Left colon (tissue), 2 donors: ENCODE measurements at regions not wholly inside any gene's neighbourhood (a gene's known extent, or its start where the extent isn't known, plus 50 kb on each side); places are given as distances from the start of the nearest gene placed in this dataset.
A peak's percentile ranks its signal among the peaks of the same experiment; 100 is the strongest.
"Not testable (repeated sequence)": the region's sequence is repeated elsewhere in the genome, so short reads cannot be mapped to it uniquely, and the experiment has no call there.

Source experiments
- ATAC-seq: fragments of 200-7000 bp; cut with Tn5 transposase; one replicate; pipeline ENCODE4 v1.9.1; 2020; ENCODE audit warnings: mild to moderate bottlenecking, moderate library complexity
- DNase-seq, 2 donors: peaks; one replicate each; pipeline ENCODE4 v3.0.0-alpha.2; 2020
- intact Hi-C, 2 donors: fragments of 100-400 bp; cut with DNase I in 1 of 2; cut with micrococcal nuclease in 1 of 2; formaldehyde crosslinking; loops; one replicate each; pipeline versions ENCODE4 v1.11.2 to v1.14.0; 2022; cut with DNase I, micrococcal nuclease
- donor health status: DM: no; HTN: no; CAD: no.
- donor health status: DM: yes; HTN: yes; CAD: no.

- intact Hi-C loops: no loop called here
- DNase-seq (no peak), ATAC-seq (no peak)
These were observed 2030.8 kb downstream of the SUCLG1 start for GRCh38 chr2:82428251-82428650.

- DNase-seq: no peak
- ATAC-seq: no peak
- intact Hi-C loops: no loop called here
These were observed 2047.1 kb downstream of the SUCLG1 start for GRCh38 chr2:82412021-82412420.

GRCh38 chr2:82411071-82411470 lies 2048.0 kb downstream of the SUCLG1 start:
- intact Hi-C loops: no loop called here
- ATAC-seq (no peak), DNase-seq (no peak)

GRCh38 chr2:82395531-82395930 lies 2063.5 kb downstream of the SUCLG1 start:
- DNase-seq (no peak), ATAC-seq (no peak)
- intact Hi-C loops: no loop called here

- intact Hi-C loops: no loop called here
- DNase-seq: no peak
- no peak for ATAC-seq
These were observed 2067.7 kb downstream of the SUCLG1 start for GRCh38 chr2:82391386-82391785.

GRCh38 chr2:82355622-82356021 lies 2051.1 kb upstream of the LRRTM1 start:
- no peak for ATAC-seq
- no peak for DNase-seq
- intact Hi-C loops: no loop called here

GRCh38 chr2:82345910-82346309 lies 2041.4 kb upstream of the LRRTM1 start:
- ATAC-seq (no peak), DNase-seq (no peak)
- intact Hi-C loops: no loop called here

GRCh38 chr2:82344670-82345069 lies 2040.1 kb upstream of the LRRTM1 start:
- ATAC-seq: peak; percentile 41
- DNase-seq: peak in 1 of 2 donors; percentile 12
- intact Hi-C loops: no loop called here

GRCh38 chr2:82342356-82342755 lies 2037.8 kb upstream of the LRRTM1 start:
- intact Hi-C loops: no loop called here
- ATAC-seq (no peak), DNase-seq (no peak)

GRCh38 chr2:82340578-82341053 lies 2036.1 kb upstream of the LRRTM1 start:
- DNase-seq (no peak), ATAC-seq (no peak)
- intact Hi-C loops: no loop called here

GRCh38 chr2:82339805-82340204 lies 2035.3 kb upstream of the LRRTM1 start:
- no peak for ATAC-seq
- intact Hi-C loops: no loop called here
- no peak for DNase-seq

- no peak for ATAC-seq
- intact Hi-C loops: no loop called here
- DNase-seq: no peak
These were observed 2029.1 kb upstream of the LRRTM1 start for GRCh38 chr2:82333697-82334096.

- ATAC-seq (no peak), DNase-seq (no peak)
- intact Hi-C loops: no loop called here
These were observed 2025.6 kb upstream of the LRRTM1 start for GRCh38 chr2:82330155-82330554.

- ATAC-seq, DNase-seq, intact Hi-C loops: not testable (repeated sequence)
These were observed 2021.7 kb upstream of the LRRTM1 start for GRCh38 chr2:82326180-82326767.

- DNase-seq (no peak), ATAC-seq (no peak)
- intact Hi-C loops: no loop called here
These were observed 2015.7 kb upstream of the LRRTM1 start for GRCh38 chr2:82320296-82320695.

- no peak for DNase-seq
- intact Hi-C loops: no loop called here
- peak; percentile 72 for ATAC-seq
These were observed 2012.5 kb upstream of the LRRTM1 start for GRCh38 chr2:82317012-82317411.

GRCh38 chr2:82316586-82316985 lies 2012.0 kb upstream of the LRRTM1 start:
- DNase-seq: no peak
- ATAC-seq: no peak
- intact Hi-C loops: no loop called here

GRCh38 chr2:82314836-82315472 lies 2010.4 kb upstream of the LRRTM1 start:
- no peak for ATAC-seq
- no peak for DNase-seq
- intact Hi-C loops: no loop called here

- intact Hi-C loops: no loop called here
- DNase-seq: no peak
- ATAC-seq: no peak
These were observed 2003.0 kb upstream of the LRRTM1 start for GRCh38 chr2:82307511-82307910.

GRCh38 chr2:82301506-82301905 lies 1997.0 kb upstream of the LRRTM1 start:
- intact Hi-C loops: no loop called here
- no peak for ATAC-seq
- no peak for DNase-seq

- no peak for DNase-seq
- intact Hi-C loops: no loop called here
- ATAC-seq: no peak
These were observed 1984.9 kb upstream of the LRRTM1 start for GRCh38 chr2:82289446-82289845.
